Pancreas (tissue), 10 donors: ENCODE measurements at regions not wholly inside any gene's neighbourhood (a gene's known extent, or its start where the extent isn't known, plus 50 kb on each side); places are given as distances from the start of the nearest gene placed in this dataset.

Source experiments
- ATAC-seq, 4 donors: fragments of 200-7000 bp; cut with Tn5 transposase; one replicate each; pipeline versions ENCODE4 v1.8.0 to v1.9.1; 2020; ENCODE audit warnings: mild to moderate bottlenecking in 4 of 4, moderate library complexity in 4 of 4
- DNase-seq, 6 donors: peaks; one replicate each; pipeline ENCODE4 v3.0.0-alpha.2; 2020
- FAIRE-seq: peaks from 2 replicates; lab custom pipeline; 2012; peaks lifted over from hg19 to GRCh38; lab: Jason Lieb, UNC
- H3K27ac ChIP-seq, 4 donors: fragments of 200-600 bp; sonication (generic); 1 replicate in 3 of 4; 2 replicates in 1 of 4; pipeline versions ENCODE4 v1.5.0 to v1.8.0; 2020
- H3K27me3 ChIP-seq, 4 donors: fragments of 200-600 bp; one replicate each; pipeline ENCODE4 v1.8.0; 2021
- H3K36me3 ChIP-seq, 3 donors: fragments of 200-600 bp; sonication (generic) in 1 of 3; one replicate each; pipeline versions ENCODE4 v1.5.0 to v1.8.0; 2020 to 2021
- H3K4me1 ChIP-seq, 3 donors: fragments of 200-600 bp; one replicate each; pipeline ENCODE4 v1.8.0; 2021
- H3K4me3 ChIP-seq, 4 donors: fragments of 200-600 bp; sonication (generic) in 2 of 4; one replicate each; pipeline versions ENCODE4 v1.5.0 to v1.8.0; 2020 to 2021
- H3K9me3 ChIP-seq, 4 donors: fragments of 200-600 bp; one replicate each; pipeline ENCODE4 v1.8.0; 2021
- WGBS, 2 donors: extraction: QIAGEN DNeasy Blood & Tissue Kit; methylation state at CpG; one replicate each; pipeline ENCODE4 v1.1.7; 2013; 5-methylcytosine and 5-hydroxymethylcytosine counted together
- intact Hi-C, 3 donors: fragments of 100-400 bp; cut with DNase I; formaldehyde crosslinking; loops; one replicate each; pipeline versions ENCODE4 v1.11.1 to v1.14.2; 2022
- TF ChIP-seq, protein P1 (sequence below), 4 donors: fragments of 200-600 bp; sonication (generic) in 3 of 4; IDR thresholded peaks; one replicate each; pipeline versions ENCODE4 v1.5.0 to v1.8.0; 2021; ENCODE audit warnings: antibody characterized with exemption in 4 of 4
- donor health status: healthy with polysubstance abuse.
- donor health status: DM: no; HTN: no; CAD: no; lungs with moderate emphysema.
- donor health status: DM: no; HTN: no; CAD: no.
- donor health status: control.
- donor health status: control.
- donor health status: Bipolar disorder and iron deficiency.
- donor health status: DM: yes; HTN: yes; CAD: no.
- donor health status: DM: no; HTN: no; CAD: no.
- donor health status: DM: no; HTN: no; CAD: no.
- donor health status: DM: yes; HTN: yes; CAD: no.

DNA sequence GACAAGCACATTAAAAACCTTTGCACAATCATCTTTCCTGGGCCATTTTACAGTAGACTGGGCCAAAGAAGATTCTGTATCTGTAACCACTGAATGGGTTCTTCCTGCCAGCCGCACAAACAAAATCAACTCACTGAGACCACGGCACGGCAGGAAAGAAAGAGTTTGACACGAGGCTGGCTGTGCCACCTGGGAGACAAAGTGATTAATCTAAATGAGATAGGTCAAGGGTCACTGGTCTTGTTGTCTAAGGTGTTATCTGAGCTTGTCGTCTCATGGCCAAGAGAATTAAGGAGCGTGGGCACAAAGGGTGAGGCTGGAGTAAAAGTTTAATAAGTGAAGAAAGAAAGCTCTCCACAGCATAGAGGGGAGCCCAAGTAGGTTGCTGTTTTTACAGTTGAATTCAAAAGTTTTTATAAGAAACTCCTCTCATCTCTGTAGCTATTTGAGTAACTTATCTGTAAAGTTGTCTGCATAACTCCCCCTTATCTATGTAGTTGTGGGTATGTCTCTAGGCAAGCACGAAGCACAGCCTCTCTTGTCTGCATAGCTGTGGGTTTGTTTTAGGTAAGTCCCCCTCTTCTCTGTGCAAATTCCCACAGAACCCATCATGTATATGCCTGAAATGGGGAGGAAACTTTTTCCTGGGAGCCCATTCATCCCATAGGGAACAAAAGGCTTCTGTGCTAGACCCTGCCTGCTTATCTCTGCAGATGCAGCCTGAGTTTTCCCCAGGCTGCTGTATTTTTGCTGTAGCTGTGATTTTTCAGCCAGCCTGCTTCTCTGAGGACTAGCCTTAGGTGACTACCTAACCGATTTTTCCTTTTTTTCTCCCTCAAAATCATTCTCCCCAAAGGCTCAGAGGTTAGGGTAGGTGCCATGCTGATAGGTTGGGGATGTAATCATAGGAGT, 1314.6 kb upstream of the TMEM132C start:
- H3K27ac ChIP-seq, result no peak overlapping the region
- intact Hi-C loops, result no loop called here
- peak in 1 of 4 donors; percentile 15 for ATAC-seq

DNA sequence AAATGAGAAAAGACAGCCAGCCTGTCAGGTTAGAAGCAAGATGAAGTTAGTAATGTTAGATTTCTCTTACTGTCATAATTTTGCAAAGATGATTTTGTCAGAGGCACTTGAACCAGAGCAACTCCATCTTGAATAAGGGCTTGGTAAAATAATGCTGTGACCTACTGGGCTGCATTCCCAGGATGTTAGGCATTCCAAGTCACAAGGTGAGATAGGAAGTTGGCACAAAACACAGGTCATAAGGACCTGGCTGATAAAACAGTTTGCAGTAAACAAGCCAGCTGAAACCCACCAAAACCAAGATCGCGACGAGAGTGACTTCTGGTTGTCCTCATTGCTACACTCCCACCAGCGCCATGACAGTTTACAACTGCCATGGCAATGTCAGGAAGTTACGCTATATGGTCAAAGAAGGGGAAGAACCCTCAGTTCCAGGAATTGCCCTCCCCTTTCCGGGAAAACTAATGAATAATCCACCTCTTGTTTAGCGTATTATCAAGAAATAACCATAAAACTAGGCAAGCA, 1313.5 kb upstream of the TMEM132C start:
- Histone ChIP-seq H3K4me1 (peaks cover 0 to 7% (median 4%) of the 10 kb centered on the region in 3 donors), H3K9me3 (no peaks in the 10 kb centered on the region), H3K27ac (no peak overlapping the region), H3K27me3 (no peaks in the 10 kb centered on the region), H3K36me3 (no peaks in the 10 kb centered on the region), H3K4me3 (no peak overlapping the region)
- intact Hi-C loops, result no loop called here
- ATAC-seq (peak; percentile 35 to 55 (median 44)), FAIRE-seq (no peak), DNase-seq (peak in 2 of 6 donors; percentile 3 to 12)
- 39 to 51% methylated on average over 7 of the region's 7 CpGs for WGBS, 2 donors
- TF ChIP-seq, protein P1, sequence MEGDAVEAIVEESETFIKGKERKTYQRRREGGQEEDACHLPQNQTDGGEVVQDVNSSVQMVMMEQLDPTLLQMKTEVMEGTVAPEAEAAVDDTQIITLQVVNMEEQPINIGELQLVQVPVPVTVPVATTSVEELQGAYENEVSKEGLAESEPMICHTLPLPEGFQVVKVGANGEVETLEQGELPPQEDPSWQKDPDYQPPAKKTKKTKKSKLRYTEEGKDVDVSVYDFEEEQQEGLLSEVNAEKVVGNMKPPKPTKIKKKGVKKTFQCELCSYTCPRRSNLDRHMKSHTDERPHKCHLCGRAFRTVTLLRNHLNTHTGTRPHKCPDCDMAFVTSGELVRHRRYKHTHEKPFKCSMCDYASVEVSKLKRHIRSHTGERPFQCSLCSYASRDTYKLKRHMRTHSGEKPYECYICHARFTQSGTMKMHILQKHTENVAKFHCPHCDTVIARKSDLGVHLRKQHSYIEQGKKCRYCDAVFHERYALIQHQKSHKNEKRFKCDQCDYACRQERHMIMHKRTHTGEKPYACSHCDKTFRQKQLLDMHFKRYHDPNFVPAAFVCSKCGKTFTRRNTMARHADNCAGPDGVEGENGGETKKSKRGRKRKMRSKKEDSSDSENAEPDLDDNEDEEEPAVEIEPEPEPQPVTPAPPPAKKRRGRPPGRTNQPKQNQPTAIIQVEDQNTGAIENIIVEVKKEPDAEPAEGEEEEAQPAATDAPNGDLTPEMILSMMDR (IDR thresholded peaks at IDR 0.05), result no peak

More for the DNA sequence above, 1314.6 kb upstream of the TMEM132C start:
- no peaks in the 10 kb centered on the region for H3K27me3 ChIP-seq
- H3K9me3 ChIP-seq, result no peaks in the 10 kb centered on the region
- TF ChIP-seq, protein P1 (IDR thresholded peaks at IDR 0.05), result no peak
- no peak for DNase-seq
- no peak overlapping the region for H3K4me3 ChIP-seq
- peaks cover 0 to 7% (median 4%) of the 10 kb centered on the region in 3 donors for H3K4me1 ChIP-seq
- FAIRE-seq, result no peak
- no peaks in the 10 kb centered on the region for H3K36me3 ChIP-seq
- WGBS, 2 donors, result 14 to 17% methylated on average over 8 of the region's 8 CpGs

DNA sequence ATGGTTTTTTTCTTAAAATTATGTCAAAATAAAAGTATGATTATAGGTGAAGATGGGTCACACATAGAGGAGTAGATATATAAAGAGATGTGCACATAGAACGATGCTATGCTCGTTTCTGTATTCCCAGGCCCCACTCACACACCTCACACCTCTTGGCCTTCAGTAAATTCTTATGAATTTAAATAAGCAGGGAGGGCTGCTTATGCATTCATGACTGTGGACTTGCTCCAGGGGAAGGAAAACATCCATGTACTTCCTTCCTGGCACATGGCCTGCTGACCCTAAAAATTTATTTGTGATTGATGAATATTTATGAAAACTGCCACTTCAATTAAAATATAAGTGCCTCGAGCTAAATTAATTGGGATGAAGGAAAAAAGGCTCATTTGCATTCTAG, 1306.7 kb upstream of the TMEM132C start:
- 48 to 65% methylated on average over 3 of the region's 3 CpGs for WGBS, 2 donors
- Histone ChIP-seq H3K9me3 (no peaks in the 10 kb centered on the region), H3K27me3 (no peaks in the 10 kb centered on the region), H3K36me3 (no peaks in the 10 kb centered on the region), H3K27ac (no peak overlapping the region), H3K4me1 (no peaks in the 10 kb centered on the region), H3K4me3 (no peak overlapping the region)
- TF ChIP-seq, protein P1 (IDR thresholded peaks at IDR 0.05), result no peak
- no peak for ATAC-seq
- intact Hi-C loops, result no loop called here
- no peak for DNase-seq
- no peak for FAIRE-seq

DNA sequence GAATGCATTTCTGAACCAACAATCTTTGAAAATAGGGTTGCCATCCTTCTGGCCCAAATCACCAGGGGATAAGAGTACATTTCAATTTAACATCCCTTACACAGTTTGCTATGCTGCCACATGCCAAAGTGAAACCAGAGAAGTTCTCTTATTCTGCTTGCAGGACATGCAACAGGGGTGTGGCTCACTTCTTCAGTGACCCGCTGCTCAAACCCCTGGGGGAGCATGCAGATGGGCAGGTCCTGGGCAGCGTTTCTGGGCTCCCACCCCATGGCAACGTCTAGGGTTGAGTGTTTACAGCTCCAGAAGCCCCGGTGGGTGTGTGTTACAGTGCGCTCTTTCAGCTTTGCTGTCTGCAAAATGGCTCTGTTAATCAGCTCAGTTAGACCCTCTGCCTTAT, 1306.3 kb upstream of the TMEM132C start:
- H3K4me3 ChIP-seq, result no peak overlapping the region
- intact Hi-C loops, result no loop called here
- H3K36me3 ChIP-seq, result no peaks in the 10 kb centered on the region
- ATAC-seq, result no peak
- H3K4me1 ChIP-seq, result no peaks in the 10 kb centered on the region
- no peaks in the 10 kb centered on the region for H3K27me3 ChIP-seq
- H3K27ac ChIP-seq, result no peak overlapping the region
- no peaks in the 10 kb centered on the region for H3K9me3 ChIP-seq
- no peak for DNase-seq
- 68 to 73% methylated on average over 5 of the region's 5 CpGs for WGBS, 2 donors
- TF ChIP-seq, protein P1 (IDR thresholded peaks at IDR 0.05), result no peak
- no peak for FAIRE-seq

DNA sequence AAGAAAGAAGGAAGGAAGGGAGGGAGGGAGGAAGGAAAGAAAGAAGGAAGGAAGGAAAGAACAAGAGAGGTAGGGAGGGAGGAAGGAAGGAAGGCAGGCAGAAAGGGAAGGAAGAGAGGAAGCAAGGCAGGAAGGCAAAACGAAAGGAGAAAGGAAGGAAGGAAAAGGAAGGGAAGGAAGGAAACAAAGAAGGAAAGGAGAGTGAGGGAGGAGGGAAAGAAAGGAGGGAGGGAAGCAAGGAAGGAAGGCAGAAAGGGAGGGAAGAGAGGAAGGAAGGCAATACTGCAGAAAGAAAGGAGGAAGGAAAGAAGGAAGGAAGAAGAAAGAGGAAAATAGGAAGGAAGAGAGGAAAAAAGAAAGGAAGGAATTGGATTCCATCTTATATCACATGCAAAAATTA, 1303.1 kb upstream of the TMEM132C start:
- ATAC-seq, result no peak
- Histone ChIP-seq H3K4me1 (no peaks in the 10 kb centered on the region), H3K27ac (no peak overlapping the region), H3K27me3 (no peaks in the 10 kb centered on the region), H3K36me3 (no peaks in the 10 kb centered on the region), H3K4me3 (no peak overlapping the region), H3K9me3 (no peaks in the 10 kb centered on the region)
- 38 to 41% methylated on average over 1 of the region's 1 CpG for WGBS, 2 donors
- no peak for FAIRE-seq
- no peak for DNase-seq
- intact Hi-C loops, result no loop called here
- TF ChIP-seq, protein P1 (IDR thresholded peaks at IDR 0.05), result no peak
